HFFc6 (cell line): ENCODE measurements at regions not wholly inside any gene's neighbourhood (a gene's known extent, or its start where the extent isn't known, plus 50 kb on each side); places are given as distances from the start of the nearest gene placed in this dataset.

Source experiments
- DNase-seq: peaks from one replicate; pipeline ENCODE4 v3.0.0-alpha.2; 2018
- H3K27ac Mint-ChIP-seq: 2 replicates; pipeline ENCODE4 v1.8.0; 2020; ENCODE audit warnings: mild to moderate bottlenecking, mixed read lengths
- H3K27me3 Mint-ChIP-seq: 2 replicates; pipeline ENCODE4 v1.8.0; 2021; ENCODE audit warnings: mild to moderate bottlenecking, moderate library complexity, mixed read lengths; ENCODE audit not compliant: insufficient read depth
- H3K36me3 Mint-ChIP-seq: 2 replicates; pipeline ENCODE4 v1.8.0; 2021; ENCODE audit warnings: low read depth, mixed read lengths
- H3K4me1 Mint-ChIP-seq: 2 replicates; pipeline ENCODE4 v1.8.0; 2020; ENCODE audit warnings: low read depth, mixed read lengths
- H3K4me3 Mint-ChIP-seq: 2 replicates; pipeline ENCODE4 v1.8.0; 2020; ENCODE audit warnings: mild to moderate bottlenecking, moderate library complexity, mixed read lengths
- H3K9me3 Mint-ChIP-seq: 2 replicates; pipeline ENCODE4 v1.8.0; 2020; ENCODE audit warnings: mild to moderate bottlenecking, mixed read lengths
- CTCF ChIP-seq: fragments of 200-600 bp; sonication (generic); IDR thresholded peaks from 2 replicates; pipeline ENCODE4 v1.5.0; 2021; ENCODE audit warnings: antibody characterized with exemption, mild to moderate bottlenecking

- H3K4me1 Mint-ChIP-seq = peaks cover 16% of the 10 kb centered on the region
Measured at GRCh38 chr15:25545017-25545416, 106.2 kb upstream of the UBE3A start.

GRCh38 chr15:25544076-25544475 is 105.3 kb upstream of the UBE3A start:
- no peaks in the 10 kb centered on the region for H3K36me3 Mint-ChIP-seq
- H3K4me1 Mint-ChIP-seq = peaks cover 16% of the 10 kb centered on the region
- peaks cover 8% of the 10 kb centered on the region for H3K27me3 Mint-ChIP-seq
- no peak for TF ChIP-seq CTCF
- no peaks in the 10 kb centered on the region for H3K9me3 Mint-ChIP-seq
- DNase-seq = no peak
- H3K27ac Mint-ChIP-seq = no peak overlapping the region
- H3K4me3 Mint-ChIP-seq = no peak overlapping the region

More at GRCh38 chr15:25545017-25545416, 106.2 kb upstream of the UBE3A start:
- DNase-seq = peak; percentile 32
- Mint-ChIP-seq H3K27ac (no peak overlapping the region), H3K27me3 (peaks cover 8% of the 10 kb centered on the region), H3K4me3 (no peak overlapping the region), H3K36me3 (no peaks in the 10 kb centered on the region), H3K9me3 (no peaks in the 10 kb centered on the region)
- TF ChIP-seq CTCF = no peak

GRCh38 chr15:25543196-25543595 is 104.4 kb upstream of the UBE3A start:
- H3K4me3 Mint-ChIP-seq = no peak overlapping the region
- H3K4me1 Mint-ChIP-seq = peaks cover 16% of the 10 kb centered on the region
- peak; percentile 49 for DNase-seq
- H3K36me3 Mint-ChIP-seq = no peaks in the 10 kb centered on the region
- H3K27me3 Mint-ChIP-seq = peaks cover 16% of the 10 kb centered on the region
- no peak overlapping the region for H3K27ac Mint-ChIP-seq
- no peak for TF ChIP-seq CTCF
- H3K9me3 Mint-ChIP-seq = no peaks in the 10 kb centered on the region

GRCh38 chr15:25541228-25541627 is 102.4 kb upstream of the UBE3A start:
- Mint-ChIP-seq H3K27ac (no peak overlapping the region), H3K36me3 (no peaks in the 10 kb centered on the region), H3K4me3 (no peak overlapping the region), H3K9me3 (no peaks in the 10 kb centered on the region), H3K4me1 (peaks cover 16% of the 10 kb centered on the region), H3K27me3 (peaks cover 16% of the 10 kb centered on the region)
- TF ChIP-seq CTCF = no peak
- DNase-seq = no peak

GRCh38 chr15:25536801-25537611 is 98.2 kb upstream of the UBE3A start:
- Mint-ChIP-seq H3K27ac (no peak overlapping the region), H3K4me3 (no peak overlapping the region), H3K27me3 (peaks cover 15% of the 10 kb centered on the region), H3K9me3 (no peaks in the 10 kb centered on the region), H3K36me3 (no peaks in the 10 kb centered on the region), H3K4me1 (no peaks in the 10 kb centered on the region)
- TF ChIP-seq CTCF = no peak
- DNase-seq = no peak
